HFF-Myc (cell line): ENCODE measurements at regions not wholly inside any gene's neighbourhood (a gene's known extent, or its start where the extent isn't known, plus 50 kb on each side); places are given as distances from the start of the nearest gene placed in this dataset.

Source experiments
- DNase-seq: peaks from one replicate; pipeline ENCODE4 v3.0.0-alpha.2; 2011; ENCODE audit warnings: low read depth; ENCODE audit errors: extremely low read depth
- H3K4me3 ChIP-seq: replicated peaks from 2 replicates; pipeline ENCODE4 v1.5.1; 2011; ENCODE audit warnings: low read depth, mild to moderate bottlenecking, control low read depth, low read length
- CTCF ChIP-seq: IDR thresholded peaks from 2 replicates; pipeline ENCODE4 v1.5.1; 2012; ENCODE audit warnings: mild to moderate bottlenecking, low read depth, low read length, control low read depth; ENCODE audit errors: missing control alignments

DNA sequence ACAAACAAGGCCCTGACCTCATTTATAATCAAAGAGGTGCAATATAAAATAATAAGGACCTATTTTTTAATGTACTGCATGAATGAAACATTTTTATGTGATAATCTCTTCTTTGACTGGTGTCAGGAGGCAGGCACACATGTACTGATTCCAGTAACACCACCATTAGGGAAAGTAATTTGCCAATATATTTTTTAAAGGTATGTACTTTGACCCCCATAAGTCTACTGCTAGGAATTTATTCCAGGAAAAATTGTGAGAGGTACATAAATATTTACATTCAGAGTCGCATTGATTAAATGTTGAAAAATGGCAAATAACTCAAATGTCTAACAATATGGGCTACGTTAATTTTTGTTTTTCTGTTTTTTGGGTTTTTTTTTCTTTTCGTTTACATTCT is 325.4 kb upstream of the PRDM1 start:
- TF ChIP-seq CTCF: no peak
- DNase-seq: no peak
- H3K4me3 ChIP-seq: no peak overlapping the region

- DNase-seq: no peak
- no peak overlapping the region for H3K4me3 ChIP-seq
- no peak for TF ChIP-seq CTCF
Observed at GRCh38 chr6:105759946-105760345, 326.2 kb upstream of the PRDM1 start.

DNA sequence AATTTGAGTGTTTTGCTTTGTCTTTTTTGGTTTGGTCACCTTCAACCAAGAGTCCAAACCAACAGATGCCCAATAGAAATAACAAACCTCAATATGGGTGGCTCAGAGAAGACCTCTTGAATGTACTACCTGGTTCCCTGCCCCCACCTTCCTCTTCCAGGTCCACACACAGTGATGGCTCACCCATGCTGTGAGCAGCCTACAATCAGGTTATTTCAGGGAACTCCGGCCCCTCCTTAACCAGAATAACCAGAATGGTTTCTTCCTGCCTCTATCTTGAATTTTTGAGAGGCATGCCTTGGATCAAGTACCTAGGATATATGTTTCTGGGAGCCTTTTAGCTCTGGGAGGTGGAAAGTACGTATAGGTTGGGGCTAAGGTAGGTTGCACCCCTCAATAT is 327.1 kb upstream of the PRDM1 start:
- no peak for TF ChIP-seq CTCF
- no peak for DNase-seq
- H3K4me3 ChIP-seq: no peak overlapping the region

- no peak overlapping the region for H3K4me3 ChIP-seq
- TF ChIP-seq CTCF: no peak
- no peak for DNase-seq
Observed at GRCh38 chr6:105757512-105758200, 328.5 kb upstream of the PRDM1 start.

DNA sequence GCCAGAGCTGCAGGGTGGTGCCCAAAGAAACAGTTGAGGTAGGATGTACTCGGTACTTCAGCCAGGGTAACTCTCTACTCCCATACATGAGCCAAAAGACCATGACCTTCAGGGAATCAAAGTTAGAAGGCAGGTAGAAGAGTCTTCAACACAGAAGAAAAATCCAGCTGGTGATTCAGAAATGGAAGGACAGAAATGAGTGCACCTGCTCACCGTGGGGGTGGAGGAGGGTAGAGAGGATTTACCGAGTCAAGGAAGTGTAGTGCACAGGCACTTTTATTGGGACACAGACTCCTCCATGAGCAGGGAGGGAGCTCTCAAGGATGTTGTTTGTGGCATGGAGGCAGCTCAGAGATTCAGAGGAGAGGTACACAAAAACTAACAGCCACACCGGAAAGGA is 330.3 kb upstream of the PRDM1 start:
- no peak overlapping the region for H3K4me3 ChIP-seq
- DNase-seq: no peak
- no peak for TF ChIP-seq CTCF

- H3K4me3 ChIP-seq: no peak overlapping the region
- no peak for TF ChIP-seq CTCF
- no peak for DNase-seq
Observed at GRCh38 chr6:105753620-105754211, 332.4 kb upstream of the PRDM1 start.

DNA sequence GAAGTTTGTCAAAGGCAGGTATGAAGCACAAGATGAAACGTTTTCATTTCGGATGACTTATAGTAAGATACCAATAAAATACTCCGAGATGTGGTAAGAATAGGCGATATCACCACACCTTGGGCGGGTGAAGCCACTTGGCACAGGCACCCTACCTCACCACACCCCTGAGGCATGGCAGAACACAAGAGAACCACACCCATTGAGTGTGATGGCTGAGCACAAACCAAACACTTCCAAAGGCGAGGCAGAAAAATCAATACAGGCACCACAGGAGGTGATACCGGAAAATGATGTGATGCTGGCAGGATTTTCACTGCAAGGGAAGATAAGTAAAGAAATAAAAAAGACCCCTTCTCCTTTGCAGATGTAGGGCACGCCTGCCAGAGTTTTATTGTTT is 332.9 kb upstream of the PRDM1 start:
- H3K4me3 ChIP-seq: no peak overlapping the region
- DNase-seq: no peak
- no peak for TF ChIP-seq CTCF
